CMK (cell line): ENCODE measurements at regions not wholly inside any gene's neighbourhood (a gene's known extent, or its start where the extent isn't known, plus 50 kb on each side); places are given as distances from the start of the nearest gene placed in this dataset.

Experiments
- DNase-seq: peaks from one replicate; pipeline ENCODE4 v3.0.0-alpha.2; 2010; ENCODE audit warnings: low read depth

DNA sequence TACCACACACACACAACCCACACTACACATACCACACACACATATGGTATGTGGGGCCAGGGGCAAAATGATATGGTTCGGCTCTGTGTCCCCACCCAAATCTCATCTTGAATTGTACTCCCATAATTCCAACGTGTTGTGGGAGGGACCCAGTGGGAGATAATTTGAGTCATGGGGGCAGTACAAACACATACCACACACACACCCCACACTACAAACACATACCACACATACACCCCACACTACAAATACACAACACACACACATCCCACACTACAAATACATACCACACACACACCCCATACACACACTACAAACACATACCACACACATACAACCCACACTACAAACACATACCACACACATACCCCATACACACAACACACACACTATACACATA, 117.8 kb downstream of the TTC32 start:
- no peak for DNase-seq

DNA sequence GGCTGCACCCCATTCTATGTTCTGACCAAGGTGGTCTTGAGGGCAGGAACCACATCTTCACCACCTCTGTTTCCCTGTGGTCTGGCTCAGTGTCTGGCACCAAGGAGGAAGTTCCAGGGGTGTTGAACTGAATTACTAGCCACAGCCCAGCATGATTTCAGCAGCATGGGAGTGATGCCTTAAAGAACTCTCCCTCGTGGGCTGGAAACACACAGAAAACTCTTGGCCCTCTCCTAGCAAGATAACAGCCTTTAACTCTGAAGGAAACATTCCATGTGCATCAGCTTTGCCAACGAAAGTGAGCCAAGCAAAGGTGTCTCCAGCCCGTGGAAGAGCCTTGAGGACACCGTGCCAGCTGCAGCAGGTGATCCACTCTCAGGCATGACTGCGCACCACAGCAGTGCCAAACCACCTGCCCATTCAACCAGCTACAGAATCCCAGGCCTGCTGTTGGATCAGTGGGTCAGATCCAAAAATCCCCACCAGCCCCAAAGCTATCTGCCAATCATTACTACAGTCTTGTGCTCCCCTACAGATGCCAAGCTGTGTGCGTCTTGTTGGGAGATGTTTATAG, 124.8 kb downstream of the TTC32 start:
- no peak for DNase-seq

DNA sequence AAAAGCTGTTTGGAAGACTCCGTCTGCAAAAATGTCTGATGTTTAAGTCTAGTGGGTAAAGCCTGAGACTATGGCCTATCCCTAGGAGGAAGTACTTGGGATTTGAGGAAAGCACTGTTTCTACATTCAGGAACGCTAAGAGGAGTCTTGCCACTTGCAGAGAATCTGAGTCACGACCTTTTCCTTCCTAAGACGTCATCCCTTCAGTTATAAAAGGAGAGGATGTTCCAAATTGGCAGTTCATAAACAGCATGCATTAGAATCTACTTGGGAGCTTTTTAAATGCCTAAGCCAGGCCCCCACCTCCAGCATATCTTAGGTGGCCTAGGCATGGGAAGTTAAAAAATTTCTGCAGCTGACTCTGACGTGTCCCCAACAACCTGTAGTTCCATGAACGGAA, 125.9 kb downstream of the TTC32 start:
- DNase-seq, result no peak

DNA sequence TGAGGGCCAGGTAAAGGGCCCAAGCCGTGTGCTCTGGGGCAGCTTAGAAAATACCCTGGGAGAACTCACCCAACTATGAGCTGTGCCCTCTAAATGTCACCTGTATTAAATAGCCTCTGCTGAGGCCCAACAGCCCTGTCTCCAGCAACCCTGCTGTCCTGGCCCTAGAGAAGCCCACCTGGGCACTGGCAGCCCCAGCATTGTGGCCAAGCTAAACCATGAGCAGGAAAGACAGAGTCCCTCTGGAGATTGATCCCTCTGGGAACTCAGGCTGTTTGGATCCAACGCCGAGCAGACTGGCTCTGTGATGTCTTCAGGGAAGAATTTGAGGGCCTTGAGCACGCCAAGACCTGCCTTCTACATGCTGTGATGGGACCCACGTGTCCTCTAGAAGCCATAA, 126.5 kb downstream of the TTC32 start:
- no peak for DNase-seq

DNA sequence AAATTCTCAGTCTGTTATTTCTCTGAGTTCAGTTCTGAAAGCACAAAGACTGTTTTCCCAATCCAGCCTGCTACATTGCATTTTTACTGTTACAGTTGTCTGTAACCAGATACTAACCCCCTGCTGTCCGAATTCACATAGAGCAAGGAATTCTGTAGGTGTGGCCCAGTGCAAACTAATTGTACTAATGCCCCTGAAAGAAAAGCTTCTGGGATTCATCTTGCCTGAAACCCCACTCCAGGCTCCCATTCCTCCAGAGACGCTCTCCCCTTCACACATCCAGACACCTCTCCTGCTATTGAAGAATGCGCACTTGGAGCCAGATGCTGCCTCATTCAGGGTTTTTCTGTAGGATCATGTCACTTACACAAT, 127.0 kb downstream of the TTC32 start:
- DNase-seq, result no peak

DNA sequence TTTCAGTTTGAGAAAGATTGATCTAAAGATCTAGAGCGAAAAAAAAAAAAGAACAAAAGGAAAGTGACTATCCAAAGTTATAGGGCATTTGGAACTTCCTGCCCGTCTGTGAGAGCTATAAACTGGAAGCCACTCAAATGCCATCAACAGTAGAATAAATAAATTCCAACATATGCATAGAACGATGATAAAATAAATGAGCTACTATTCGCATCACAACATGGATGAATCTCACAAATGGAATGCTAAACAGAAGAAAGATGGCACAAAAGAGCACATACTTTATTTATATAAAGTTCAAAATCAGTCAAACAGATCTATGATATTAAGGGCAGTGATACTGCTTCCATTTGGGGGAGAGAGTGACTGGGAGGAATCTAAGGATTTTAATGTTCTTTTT, 128.8 kb downstream of the TTC32 start:
- no peak for DNase-seq

DNA sequence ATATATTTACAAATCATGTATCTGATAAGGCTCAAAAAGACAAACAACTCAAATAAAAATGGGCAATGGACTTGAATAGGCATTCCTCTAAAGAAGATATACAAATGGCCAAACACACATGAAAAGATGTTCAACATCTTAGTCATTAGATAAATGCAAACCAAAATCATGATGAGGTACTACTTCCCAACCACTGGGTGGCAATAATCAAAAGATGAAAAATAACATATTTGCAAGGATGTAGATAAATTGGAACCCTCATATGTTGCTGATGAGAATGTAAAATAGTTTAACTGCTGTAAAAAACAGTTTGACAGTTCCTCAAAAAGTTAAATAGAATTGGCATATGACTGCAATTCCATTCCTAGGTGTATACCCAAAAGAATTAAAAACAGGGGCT, 132.3 kb downstream of the TTC32 start:
- DNase-seq, result no peak

DNA sequence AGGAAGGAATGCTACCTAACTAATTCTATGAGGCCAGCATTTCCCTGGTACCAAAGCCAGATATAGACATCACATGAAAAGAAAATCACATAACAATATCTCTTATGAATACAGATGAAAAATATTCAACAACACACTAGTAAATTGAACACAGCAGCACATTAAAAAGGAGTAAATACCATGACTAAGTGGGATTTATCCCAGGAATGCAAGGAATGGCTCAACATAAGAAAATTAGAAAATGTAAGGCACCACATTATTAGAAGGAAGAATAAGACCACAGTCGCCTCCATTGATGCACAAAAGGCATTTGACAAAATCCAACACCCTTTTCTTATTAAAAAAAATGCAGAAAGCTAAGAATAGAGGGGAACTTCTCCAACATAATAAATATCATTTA, 133.9 kb downstream of the TTC32 start:
- DNase-seq, result no peak

DNA sequence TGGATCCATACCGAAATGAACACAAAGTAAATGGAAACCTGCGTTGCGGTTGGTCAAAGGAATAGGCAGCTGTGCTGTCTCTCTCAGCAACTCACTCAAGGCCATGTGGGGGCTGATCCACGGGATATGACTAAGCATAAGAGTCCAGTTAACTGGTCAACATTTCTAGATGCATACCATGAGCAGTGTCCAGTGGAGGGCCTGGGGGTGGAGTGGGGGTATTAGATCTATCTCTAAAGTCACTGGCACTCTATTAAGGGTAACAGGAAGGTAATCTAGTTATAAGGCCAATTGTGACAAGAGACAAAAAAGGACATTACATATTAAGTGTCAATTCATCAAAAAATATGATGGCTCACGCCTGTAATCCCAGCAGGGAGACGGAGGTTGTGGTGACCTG, 136.8 kb downstream of the TTC32 start:
- DNase-seq, result no peak

DNA sequence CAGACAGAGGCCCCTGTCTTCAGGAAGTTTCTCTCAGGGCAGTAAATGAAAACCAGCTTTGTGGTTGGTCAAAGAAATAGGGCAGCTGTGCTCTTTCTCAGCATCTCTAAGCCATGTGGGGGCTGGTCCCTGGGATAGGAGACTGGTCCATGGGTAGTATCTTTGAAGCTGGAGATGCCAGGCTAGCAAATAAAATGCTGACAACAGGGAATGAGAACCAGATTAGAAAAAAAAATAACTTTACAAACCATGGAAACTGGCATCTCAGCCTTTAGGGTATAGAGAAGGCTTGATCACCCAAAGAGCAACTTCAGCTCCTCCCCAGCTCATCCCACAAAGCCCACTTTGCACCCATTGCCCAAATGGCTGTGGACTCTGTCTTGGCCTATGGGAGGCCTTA, 138.1 kb downstream of the TTC32 start:
- DNase-seq, result no peak

DNA sequence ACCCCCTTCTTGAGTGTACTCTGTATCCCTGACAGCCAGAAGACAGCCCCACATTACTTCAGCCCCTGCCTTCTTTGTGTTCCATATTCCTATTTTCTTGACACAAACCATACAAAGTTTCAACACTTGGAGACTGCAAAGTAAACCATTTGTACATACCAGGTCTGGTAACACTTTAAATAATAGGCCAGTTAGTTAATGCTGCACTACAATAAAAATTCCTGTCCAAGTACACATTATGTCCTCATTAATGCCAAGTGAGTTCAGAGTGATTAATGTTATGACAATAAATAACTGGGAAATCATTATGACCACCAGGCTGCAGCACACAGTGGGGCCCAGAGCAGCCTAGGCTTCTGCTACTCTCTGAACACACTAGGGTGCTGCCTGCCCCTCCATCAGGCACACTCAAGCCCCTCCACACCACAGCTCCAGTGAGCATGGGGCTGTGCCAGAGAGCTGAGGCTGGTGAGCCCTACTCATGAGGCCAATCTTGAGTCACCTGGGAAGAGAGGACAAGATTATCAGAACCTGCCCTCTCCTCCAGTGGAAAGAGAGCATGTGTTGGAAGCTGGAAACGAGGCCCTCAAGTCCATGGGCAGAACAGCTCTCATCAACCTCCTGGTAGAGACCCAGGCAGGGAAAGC, 138.7 kb downstream of the TTC32 start:
- no peak for DNase-seq

DNA sequence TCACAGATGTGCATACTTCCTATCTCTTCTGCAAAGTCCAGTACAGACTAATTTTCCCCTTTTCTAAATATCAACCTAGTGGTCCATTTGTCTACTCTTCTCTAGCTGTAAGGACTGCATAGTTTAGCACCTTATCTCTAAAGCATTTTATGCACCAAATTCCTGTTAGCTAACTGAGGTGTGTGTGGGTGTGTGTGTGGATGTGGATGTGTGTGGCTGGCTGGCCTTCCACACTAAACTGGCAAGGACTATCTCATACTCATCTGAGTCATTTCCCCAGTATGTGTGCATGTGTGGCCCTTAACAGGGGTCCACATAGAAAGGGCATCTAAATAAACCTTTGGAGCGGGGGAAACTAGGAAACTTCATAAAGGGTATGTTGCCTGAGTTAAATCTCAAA, 139.6 kb downstream of the TTC32 start:
- DNase-seq, result no peak

DNA sequence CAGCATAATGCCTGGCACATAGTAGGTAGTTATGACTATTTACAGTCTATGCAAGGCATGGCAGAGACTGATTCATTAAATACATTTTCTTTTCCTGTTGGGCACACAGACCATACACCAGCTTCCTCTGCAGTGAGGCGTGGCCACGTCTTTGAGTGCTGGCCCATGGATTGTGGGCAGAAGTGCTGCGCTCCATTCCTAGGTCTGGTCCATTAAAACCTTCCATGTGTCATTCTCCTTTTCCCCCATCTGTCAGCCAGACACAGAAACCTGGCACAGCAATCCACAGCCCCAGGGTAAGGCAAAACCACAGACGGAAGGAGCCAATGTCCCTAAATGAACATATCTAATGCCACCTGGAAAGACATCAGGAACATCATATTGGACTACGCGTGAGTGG, 141.9 kb downstream of the TTC32 start:
- DNase-seq, result no peak

DNA sequence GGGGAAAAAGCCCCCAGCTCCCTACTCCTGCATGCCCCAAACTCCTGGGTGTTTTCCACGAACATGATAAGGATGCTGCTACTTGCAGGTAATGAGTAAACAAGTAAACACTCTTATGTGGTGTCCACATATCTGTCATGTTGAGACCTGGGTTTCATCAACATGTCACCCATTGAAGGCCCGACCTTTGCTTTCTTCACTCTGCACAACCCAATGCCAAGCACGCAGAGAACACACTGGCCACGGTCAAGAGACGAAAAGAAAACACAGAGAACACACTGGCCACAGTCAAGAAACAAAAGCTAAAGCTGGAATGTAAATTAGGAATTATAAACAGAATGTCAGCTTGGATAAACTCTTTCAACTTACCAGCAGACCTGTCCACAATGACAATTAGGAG, 143.1 kb downstream of the TTC32 start:
- DNase-seq, result no peak

DNA sequence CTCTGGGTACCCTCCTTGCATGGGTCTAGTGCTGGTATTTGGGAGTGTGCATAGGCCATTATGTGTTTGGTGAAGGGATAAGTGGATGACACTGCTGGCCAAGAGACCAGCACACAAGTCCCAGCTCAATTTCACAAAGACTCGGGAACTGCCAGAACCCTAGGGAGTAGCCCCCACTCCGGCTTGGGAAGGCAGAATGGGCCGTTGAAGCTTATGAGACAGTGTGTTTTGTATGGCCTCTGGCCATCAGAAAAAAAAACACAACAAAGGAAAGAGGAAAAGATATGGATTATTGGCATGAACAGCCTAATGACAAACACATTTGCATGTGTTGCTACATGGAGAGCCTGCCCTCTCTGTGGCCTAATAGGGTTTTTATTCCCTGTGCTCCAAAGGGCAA, 144.2 kb downstream of the TTC32 start:
- no peak for DNase-seq

DNA sequence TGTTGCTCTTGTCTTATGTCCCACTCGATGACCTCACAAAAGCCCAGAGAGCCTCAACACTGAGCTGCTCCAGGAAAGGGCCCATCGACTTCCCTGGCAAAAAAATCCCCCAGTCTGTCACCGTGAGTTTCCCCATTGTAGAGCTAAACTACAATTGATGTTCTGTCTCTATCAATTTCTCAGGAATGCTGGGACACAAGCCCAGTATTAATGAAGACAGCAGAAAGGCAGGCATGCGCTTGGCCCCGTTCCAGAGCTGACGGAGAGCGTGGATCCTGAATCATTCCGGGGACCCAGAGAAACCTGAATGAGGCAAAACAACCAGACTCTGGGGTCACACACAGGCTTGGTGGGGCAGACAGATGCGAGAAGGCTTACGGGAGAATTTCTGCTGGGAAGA, 146.9 kb downstream of the TTC32 start:
- no peak for DNase-seq

DNA sequence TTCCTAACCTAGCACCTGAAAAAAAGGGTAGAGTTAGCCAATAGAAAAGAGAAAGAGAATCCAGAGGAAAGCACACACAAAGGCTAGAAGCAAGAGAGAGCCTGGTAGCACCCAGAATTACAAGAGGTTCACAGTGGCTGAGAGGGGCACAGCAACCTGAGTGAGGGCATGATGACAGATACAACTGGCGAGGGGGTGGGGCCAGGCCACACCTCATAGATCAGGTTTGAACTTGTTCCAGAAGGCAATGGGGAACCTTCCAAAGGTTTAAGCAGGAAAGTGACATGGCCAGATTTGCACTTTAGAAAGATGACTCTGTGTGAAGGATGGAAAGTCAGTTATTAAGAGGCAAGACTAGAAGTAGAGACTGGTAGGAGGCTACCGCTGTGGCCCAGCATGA, 148.0 kb downstream of the TTC32 start:
- DNase-seq, result no peak

DNA sequence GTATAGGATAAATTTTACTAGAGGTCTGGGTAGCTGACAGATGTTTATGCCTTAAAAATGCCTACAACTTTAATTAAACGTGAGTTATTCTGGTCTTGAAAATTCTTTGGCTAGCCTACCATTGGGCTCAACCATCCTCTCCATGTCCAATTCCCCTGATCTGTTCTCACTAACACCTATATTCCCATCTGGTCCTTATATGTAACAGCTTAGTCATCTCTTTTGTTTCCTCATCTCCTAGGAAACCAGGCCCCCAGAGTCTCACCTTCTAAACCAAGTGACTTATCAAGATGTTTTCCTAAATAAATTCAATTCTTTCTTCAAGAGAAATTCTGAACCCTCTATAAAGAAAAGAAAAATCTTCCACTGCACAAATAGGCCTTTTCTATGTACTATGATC, 148.5 kb downstream of the TTC32 start:
- DNase-seq, result no peak

DNA sequence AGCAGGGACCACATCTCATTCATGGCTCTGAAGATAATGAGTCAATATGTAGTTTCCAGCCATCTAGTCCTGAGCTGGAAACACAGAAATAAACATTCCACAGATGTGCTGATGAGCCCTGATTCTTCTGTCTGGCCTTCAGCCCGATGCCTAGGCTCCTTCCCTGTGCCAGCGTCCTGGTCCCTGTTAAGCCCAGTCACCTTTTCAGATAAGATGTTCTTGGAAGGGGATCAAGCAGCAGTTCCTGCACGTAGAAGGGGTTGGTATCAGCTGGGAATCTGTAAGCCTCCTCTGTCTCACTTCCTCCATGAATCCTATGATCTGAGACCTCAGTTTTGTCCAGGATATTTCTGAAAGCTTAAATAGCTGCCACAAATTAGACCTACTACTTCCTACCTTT, 149.3 kb downstream of the TTC32 start:
- DNase-seq, result no peak

DNA sequence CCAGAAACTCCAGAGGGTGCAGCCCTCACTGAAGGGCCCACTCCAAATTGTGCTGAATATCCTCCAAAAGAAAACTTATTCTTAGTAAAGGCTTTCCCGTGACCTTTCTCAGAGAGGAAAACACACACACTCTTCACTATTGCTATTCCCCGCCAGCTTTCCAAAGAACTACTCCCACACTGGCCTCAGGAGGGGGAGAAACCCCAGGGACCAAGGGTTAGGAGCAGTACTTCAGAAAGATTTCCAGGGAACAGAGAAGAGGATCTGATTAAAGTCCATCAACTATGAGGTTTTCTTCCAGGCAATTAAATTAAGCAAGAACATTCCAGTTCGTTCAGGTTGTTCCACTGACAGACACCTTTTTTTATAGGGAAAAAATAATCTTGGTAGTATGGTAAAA, 150.2 kb downstream of the TTC32 start:
- DNase-seq, result no peak

DNA sequence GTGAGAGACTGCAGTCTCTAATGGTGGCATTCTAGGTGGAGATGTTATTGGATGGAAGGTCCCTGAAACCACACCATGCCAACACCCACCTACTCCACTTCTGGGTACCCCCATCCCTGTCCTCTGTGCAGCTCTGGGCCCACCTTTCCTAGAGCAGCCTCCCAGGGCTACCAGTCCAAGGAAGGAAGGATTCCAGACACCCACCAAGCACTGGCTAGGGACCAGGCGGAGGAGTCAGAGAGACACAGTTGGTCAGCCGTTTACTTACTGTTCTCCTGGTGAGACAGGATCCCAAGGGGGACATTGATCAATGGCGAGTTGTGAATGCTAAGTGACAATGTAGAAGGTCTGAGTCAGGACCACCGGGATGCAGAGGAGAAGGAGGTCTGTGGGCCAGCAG, 151.6 kb downstream of the TTC32 start:
- no peak for DNase-seq

DNA sequence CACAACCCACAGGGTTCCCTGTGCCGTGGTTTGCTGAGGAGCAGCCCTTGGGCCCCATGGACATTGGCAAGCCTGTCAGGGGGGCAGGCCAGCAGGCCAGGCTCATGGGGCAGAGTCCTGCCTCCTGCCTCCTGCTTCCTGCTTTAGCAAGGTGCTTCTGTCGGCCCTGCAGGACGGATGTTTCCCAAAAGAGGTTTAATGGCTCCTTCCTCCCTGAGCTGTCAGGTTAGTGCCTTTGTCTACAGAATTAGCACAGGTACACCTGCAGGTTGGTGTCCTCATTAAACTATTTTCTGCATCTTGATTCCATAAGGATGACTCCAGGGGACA, 152.3 kb downstream of the TTC32 start:
- no peak for DNase-seq

DNA sequence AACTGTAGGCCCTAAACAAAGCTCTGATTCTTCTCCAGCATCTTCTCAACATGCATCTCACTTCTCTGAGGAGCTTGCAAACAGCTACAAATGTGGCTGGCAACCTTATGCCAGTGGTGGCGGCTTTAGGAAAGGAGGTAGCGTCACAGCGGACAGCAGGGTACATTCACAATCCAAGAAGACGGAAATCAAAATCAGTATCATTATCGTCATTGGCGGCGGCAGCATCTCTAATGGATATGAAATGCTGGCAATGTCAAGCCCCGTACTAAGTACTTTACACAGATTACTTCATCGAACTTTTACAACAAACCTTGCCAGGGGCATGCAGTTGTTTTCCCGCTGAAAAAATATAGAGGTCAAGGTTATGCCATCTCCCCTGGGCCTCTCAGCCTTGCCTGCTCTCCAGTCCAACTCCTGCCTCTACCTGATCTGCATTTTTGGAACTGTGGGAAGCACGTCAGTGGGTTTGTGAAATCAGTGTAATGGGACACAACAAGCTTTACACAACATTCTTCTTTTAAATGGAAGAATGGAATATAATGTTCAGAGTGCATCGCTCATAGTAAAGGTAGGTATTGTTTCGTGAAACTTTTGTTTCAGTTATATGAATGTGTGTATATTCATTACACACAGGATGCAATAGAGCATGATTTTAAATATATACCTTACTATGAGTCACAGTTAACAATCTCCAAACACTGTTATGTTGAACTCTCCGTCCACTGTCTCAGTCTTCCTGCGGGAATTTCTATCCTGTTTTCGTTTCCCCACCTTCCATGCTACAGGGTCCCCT, 152.9 kb downstream of the TTC32 start:
- DNase-seq, result no peak

DNA sequence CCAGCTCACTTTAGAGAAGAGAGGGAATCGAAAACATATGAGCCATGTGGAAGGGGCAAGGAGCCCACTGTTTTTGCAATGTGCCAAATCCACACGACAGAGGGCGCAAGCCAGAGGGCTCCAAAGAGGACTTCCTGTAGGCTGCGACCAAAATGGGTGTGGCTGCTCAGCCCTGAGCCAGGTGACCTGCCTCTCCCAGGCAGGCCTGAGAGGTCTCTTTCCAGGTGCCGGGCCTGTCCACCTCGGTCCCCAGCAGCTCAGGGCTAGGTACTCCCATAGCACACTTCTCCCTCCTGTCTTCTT, 153.8 kb downstream of the TTC32 start:
- no peak for DNase-seq
